ENCODE measurements at regions not wholly inside any gene's neighbourhood (a gene's known extent, or its start where the extent isn't known, plus 50 kb on each side); places are given as distances from the start of the nearest gene placed in this dataset.

- intact Hi-C loops (cut with micrococcal nuclease; ENCODE audit: unreplicated experiment) (no loop called here), in situ Hi-C loops (cut with MboI) (no loop called here)
- Histone ChIP-seq H3K27ac (ENCODE audit: control insufficient read depth, insufficient read depth) (no peak overlapping the region), H3K79me2 (ENCODE audit: control insufficient read depth, insufficient read depth, low read length) (no peaks in the 10 kb centered on the region), H3K4me2 (ENCODE audit: control insufficient read depth, insufficient read depth) (no peak overlapping the region), H3K4me3 (no peak overlapping the region), H3K9ac (ENCODE audit: control insufficient read depth, insufficient read depth, low read length) (no peak overlapping the region), H4K20me1 (ENCODE audit: control insufficient read depth, insufficient read depth) (no peaks in the 10 kb centered on the region), H3K36me3 (ENCODE audit: control insufficient read depth in 2 of 2, insufficient read depth in 2 of 2, low read length in 1 of 2) (no peaks in the 10 kb centered on the region; a peak in 1 of 4 replicates), H2AFZ (ENCODE audit: control insufficient read depth, low read depth, low read length) (no peak overlapping the region), H3K9me3 (replicated peaks; ENCODE audit: control insufficient read depth, insufficient read depth, low read length) (no peaks in the 10 kb centered on the region), H3K27me3 (replicated peaks in 1 of 2; ENCODE audit: control insufficient read depth in 2 of 2, insufficient read depth in 2 of 2, low read length in 1 of 2) (no peaks in the 10 kb centered on the region), H3K4me1 (ENCODE audit: control insufficient read depth, insufficient read depth, low read length) (no peaks in the 10 kb centered on the region)
- 31% methylated on average over 9 of the region's 9 CpGs for WGBS (ENCODE audit: insufficient coverage, insufficient replicate concordance, low lambda C conversion rate, missing lambda C conversion rate)
- CTCF ChIA-PET, result no interaction called here
- RAD21 ChIA-PET (ENCODE audit: unreplicated experiment), result no interaction called here
- POLR2A ChIA-PET, result no interaction called here
- no peak for FAIRE-seq
- TF ChIP-seq JUNB (IDR thresholded peaks at IDR 0.05) (no peak), ETV6 (conservative IDR thresholded peaks at IDR 0.05 in 1 of 2, IDR thresholded peaks at IDR 0.05 in 1 of 2; ENCODE audit: borderline replicate concordance in 1 of 2, low read depth in 1 of 2) (no peak), MXI1 (IDR thresholded peaks at IDR 0.05; ENCODE audit: low read depth, low read length) (no peak), MLLT1 (IDR thresholded peaks at IDR 0.05) (no peak), PAX5 (IDR thresholded peaks at IDR 0.05; ENCODE audit: borderline replicate concordance, low read depth, low read length) (no peak), E4F1 (IDR thresholded peaks at IDR 0.05; ENCODE audit: borderline replicate concordance, partially characterized antibody) (no peak), ZBED1 (IDR thresholded peaks at IDR 0.05; ENCODE audit: borderline replicate concordance) (no peak), NBN (IDR thresholded peaks at IDR 0.05) (no peak), CHD4 (IDR thresholded peaks at IDR 0.05) (no peak), SMARCA5 (IDR thresholded peaks at IDR 0.05) (no peak), USF2 (IDR thresholded peaks at IDR 0.05; ENCODE audit: borderline replicate concordance, low read depth, low read length) (no peak)
- TF ChIP-seq, protein P1, sequence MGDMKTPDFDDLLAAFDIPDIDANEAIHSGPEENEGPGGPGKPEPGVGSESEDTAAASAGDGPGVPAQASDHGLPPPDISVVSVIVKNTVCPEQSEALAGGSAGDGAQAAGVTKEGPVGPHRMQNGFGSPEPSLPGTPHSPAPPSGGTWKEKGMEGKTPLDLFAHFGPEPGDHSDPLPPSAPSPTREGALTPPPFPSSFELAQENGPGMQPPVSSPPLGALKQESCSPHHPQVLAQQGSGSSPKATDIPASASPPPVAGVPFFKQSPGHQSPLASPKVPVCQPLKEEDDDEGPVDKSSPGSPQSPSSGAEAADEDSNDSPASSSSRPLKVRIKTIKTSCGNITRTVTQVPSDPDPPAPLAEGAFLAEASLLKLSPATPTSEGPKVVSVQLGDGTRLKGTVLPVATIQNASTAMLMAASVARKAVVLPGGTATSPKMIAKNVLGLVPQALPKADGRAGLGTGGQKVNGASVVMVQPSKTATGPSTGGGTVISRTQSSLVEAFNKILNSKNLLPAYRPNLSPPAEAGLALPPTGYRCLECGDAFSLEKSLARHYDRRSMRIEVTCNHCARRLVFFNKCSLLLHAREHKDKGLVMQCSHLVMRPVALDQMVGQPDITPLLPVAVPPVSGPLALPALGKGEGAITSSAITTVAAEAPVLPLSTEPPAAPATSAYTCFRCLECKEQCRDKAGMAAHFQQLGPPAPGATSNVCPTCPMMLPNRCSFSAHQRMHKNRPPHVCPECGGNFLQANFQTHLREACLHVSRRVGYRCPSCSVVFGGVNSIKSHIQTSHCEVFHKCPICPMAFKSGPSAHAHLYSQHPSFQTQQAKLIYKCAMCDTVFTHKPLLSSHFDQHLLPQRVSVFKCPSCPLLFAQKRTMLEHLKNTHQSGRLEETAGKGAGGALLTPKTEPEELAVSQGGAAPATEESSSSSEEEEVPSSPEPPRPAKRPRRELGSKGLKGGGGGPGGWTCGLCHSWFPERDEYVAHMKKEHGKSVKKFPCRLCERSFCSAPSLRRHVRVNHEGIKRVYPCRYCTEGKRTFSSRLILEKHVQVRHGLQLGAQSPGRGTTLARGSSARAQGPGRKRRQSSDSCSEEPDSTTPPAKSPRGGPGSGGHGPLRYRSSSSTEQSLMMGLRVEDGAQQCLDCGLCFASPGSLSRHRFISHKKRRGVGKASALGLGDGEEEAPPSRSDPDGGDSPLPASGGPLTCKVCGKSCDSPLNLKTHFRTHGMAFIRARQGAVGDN (IDR thresholded peaks at IDR 0.05), result no peak
- no peak for DNase-seq (ENCODE audit: low read depth, low spot score)
- ATAC-seq, result no peak
- BruUV-seq (replicated peaks), result no TSS peak
- SMC1A ChIA-PET (ENCODE audit: uncharacterized antibody, unreplicated experiment), result no interaction called here
These were observed 219.1 kb upstream of the IGFBP7 start for GRCh38 chr4:57329279-57329678.

Data from GM12878 (cell line).